Kidney (tissue), 13 donors: ENCODE measurements at regions not wholly inside any gene's neighbourhood (a gene's known extent, or its start where the extent isn't known, plus 50 kb on each side); places are given as distances from the start of the nearest gene placed in this dataset.

Experiments
- DNase-seq, 5 donors: peaks; one replicate each; pipeline ENCODE4 v3.0.0-alpha.2; 2013 to 2020
- FAIRE-seq: peaks from 2 replicates; lab custom pipeline; 2012; peaks lifted over from hg19 to GRCh38; lab: Jason Lieb, UNC
- H3K27ac ChIP-seq, 2 donors: one replicate each; pipeline ENCODE4 v1.7.0; 2013; ENCODE audit warnings: low read depth in 2 of 2, low read length in 2 of 2, inconsistent platforms in 1 of 2
- H3K27me3 ChIP-seq: one replicate; pipeline ENCODE4 v1.7.1; 2013; ENCODE audit warnings: low read length, inconsistent platforms; ENCODE audit not compliant: control insufficient read depth, insufficient read depth
- H3K36me3 ChIP-seq, 3 donors: one replicate each; pipeline versions ENCODE4 v1.7.0 to v1.7.1; 2013; ENCODE audit warnings: low read length in 3 of 3, control low read depth in 1 of 3, inconsistent platforms in 1 of 3; ENCODE audit not compliant: insufficient read depth in 3 of 3, control insufficient read depth in 2 of 3
- H3K4me1 ChIP-seq, 3 donors: one replicate each; pipeline versions ENCODE4 v1.7.0 to v1.7.1; 2013; ENCODE audit warnings: low read length in 3 of 3, inconsistent platforms in 1 of 3, low read depth in 1 of 3; ENCODE audit not compliant: control insufficient read depth in 2 of 3, insufficient read depth in 2 of 3
- H3K4me3 ChIP-seq, 3 donors: one replicate each; pipeline versions ENCODE4 v1.7.0 to v1.8.1; 2013; ENCODE audit warnings: low read length in 3 of 3, control low read depth in 1 of 3, inconsistent platforms in 1 of 3
- H3K9ac ChIP-seq, 3 donors: one replicate each; pipeline versions ENCODE4 v1.7.0 to v1.7.1; 2013; ENCODE audit warnings: low read length in 3 of 3, control low read depth in 1 of 3, inconsistent platforms in 1 of 3
- H3K9me3 ChIP-seq, 3 donors: one replicate each; pipeline versions ENCODE4 v1.7.0 to v1.7.1; 2013; ENCODE audit warnings: low read length in 3 of 3, control low read depth in 1 of 3, inconsistent platforms in 1 of 3; ENCODE audit not compliant: control insufficient read depth in 2 of 3, insufficient read depth in 1 of 3
- intact Hi-C: fragments of 100-400 bp; cut with DNase I; formaldehyde crosslinking; loops from one replicate; pipeline ENCODE4 v1.11.1; 2022
- TF ChIP-seq, protein P1 (sequence below): IDR thresholded peaks from 3 replicates; pipeline ENCODE4 v1.5.1; 2012; ENCODE audit warnings: mild to moderate bottlenecking, moderate library complexity, borderline replicate concordance; ENCODE audit not compliant: insufficient read depth; ENCODE audit errors: extremely low read depth
- donor health status: control.
- donor health status: control.
- donor health status: control.
- donor health status: control.
- donor health status: control.
- donor health status: DM: yes; HTN: yes; CAD: no.
- donor health status: Normal renal cell carcinoma (clear cell type).

DNA sequence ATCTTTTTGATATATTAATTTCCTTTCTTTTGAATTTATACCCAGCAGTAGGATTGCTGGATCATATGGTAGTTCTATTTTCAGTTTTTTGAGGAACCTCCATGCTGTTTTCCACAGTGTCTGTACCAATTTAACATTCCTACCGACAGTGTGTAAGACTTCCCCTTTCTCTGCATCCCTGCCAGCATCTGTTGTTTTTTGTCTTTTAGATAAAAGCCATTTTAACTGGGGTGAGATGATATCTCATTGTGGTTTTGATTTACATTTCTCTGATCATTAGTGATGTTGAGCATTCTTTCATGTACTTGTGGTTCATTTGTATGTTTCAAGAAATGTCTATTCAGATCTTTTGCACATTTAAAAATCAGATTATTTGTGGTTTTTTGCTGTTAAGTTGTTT lies 62.4 kb upstream of the STUM start:
- TF ChIP-seq, protein P1, sequence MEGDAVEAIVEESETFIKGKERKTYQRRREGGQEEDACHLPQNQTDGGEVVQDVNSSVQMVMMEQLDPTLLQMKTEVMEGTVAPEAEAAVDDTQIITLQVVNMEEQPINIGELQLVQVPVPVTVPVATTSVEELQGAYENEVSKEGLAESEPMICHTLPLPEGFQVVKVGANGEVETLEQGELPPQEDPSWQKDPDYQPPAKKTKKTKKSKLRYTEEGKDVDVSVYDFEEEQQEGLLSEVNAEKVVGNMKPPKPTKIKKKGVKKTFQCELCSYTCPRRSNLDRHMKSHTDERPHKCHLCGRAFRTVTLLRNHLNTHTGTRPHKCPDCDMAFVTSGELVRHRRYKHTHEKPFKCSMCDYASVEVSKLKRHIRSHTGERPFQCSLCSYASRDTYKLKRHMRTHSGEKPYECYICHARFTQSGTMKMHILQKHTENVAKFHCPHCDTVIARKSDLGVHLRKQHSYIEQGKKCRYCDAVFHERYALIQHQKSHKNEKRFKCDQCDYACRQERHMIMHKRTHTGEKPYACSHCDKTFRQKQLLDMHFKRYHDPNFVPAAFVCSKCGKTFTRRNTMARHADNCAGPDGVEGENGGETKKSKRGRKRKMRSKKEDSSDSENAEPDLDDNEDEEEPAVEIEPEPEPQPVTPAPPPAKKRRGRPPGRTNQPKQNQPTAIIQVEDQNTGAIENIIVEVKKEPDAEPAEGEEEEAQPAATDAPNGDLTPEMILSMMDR, result no peak
- no peaks in the 10 kb centered on the region for H3K4me1 ChIP-seq
- FAIRE-seq, result no peak

DNA sequence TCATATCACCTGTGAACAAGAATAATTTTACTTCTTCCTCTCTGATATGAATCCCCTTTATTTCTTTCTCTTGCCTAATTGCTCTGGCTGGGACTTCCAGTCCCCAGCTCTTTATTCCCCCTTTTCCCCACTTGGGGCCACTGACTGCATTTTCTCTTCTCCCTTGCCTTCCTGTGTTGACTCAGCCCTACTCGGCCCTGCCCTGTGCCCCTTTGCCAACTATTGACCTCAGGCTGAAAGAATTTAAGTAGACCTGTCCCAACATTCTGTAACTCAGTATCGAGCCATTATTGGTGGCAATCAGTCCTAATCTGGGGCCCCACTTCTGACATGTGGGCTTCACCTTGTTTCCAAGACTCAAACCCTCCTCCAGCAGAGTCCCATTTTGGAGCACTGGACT lies 60.6 kb upstream of the STUM start:
- Histone ChIP-seq H3K27ac (no peak overlapping the region), H3K27me3 (no peaks in the 10 kb centered on the region), H3K9ac (no peak overlapping the region), H3K4me1 (no peaks in the 10 kb centered on the region), H3K4me3 (no peak overlapping the region), H3K9me3 (no peaks in the 10 kb centered on the region), H3K36me3 (no peaks in the 10 kb centered on the region)
- TF ChIP-seq, protein P1, result no peak
- intact Hi-C loops, result no loop called here
- no peak for DNase-seq
- FAIRE-seq, result no peak

More for the DNA sequence above, 62.4 kb upstream of the STUM start:
- Histone ChIP-seq H3K4me3 (no peak overlapping the region), H3K9ac (no peak overlapping the region), H3K27me3 (no peaks in the 10 kb centered on the region), H3K27ac (no peak overlapping the region), H3K9me3 (no peaks in the 10 kb centered on the region), H3K36me3 (no peaks in the 10 kb centered on the region)
- DNase-seq, result no peak
- intact Hi-C loops, result no loop called here

DNA sequence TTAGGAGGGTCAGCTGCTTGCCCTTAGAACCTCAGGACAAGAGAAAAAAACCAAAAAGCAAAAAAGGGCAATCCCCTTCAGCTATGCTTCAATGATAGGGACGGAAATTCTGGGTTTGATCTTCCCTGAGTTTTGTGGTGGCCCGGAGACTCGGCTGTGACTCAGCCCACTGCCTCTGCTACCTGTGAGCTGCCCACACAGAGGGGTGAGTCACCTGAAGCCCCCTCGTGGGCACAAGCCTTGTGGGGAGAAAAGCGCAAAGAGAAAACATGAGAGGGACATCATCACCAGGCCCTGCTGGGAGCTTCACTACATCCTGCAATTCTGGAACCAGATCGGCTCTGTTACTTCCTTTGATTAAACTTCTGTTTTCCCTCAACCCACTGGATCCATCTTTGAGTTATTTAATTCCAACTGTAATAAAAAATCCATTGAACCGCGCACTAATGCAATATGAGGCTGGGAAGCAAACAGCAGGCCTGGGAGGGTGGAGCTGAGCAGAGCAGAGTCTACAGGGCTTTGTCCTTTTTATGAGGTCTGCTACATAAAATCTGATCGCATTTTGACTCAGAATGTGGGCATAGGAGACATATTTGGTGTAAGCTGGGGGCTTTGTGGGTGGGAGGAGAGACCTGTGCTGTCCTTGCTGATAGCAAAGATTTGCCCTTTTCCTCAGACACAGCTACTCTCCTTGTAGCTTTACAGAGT lies 58.7 kb upstream of the STUM start:
- no peak overlapping the region for H3K9ac ChIP-seq
- H3K27me3 ChIP-seq, result no peaks in the 10 kb centered on the region
- TF ChIP-seq, protein P1, result no peak
- intact Hi-C loops, result no loop called here
- DNase-seq (no peak), FAIRE-seq (no peak)
- no peak overlapping the region for H3K27ac ChIP-seq
- H3K4me3 ChIP-seq, result no peak overlapping the region
- H3K9me3 ChIP-seq, result no peaks in the 10 kb centered on the region
- no peaks in the 10 kb centered on the region for H3K36me3 ChIP-seq
- H3K4me1 ChIP-seq, result no peaks in the 10 kb centered on the region

DNA sequence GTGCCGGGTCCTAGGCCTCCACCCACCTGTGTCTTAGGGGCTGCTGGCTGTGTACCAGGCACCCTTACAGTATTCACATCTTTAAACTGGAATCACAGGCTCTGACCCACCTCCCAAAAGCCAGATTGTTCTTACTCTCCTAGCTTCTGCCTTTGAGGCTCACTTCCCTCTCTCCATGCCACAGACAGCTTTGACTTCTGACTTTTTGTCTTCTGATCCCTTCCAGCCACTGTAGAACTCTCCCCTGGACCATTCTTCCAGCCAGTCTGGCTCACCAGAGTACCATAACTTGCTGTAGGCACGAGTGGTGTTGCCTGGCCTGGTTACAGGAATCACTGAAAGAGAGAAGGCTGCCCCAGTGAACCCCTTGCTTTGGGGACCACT lies 58.1 kb upstream of the STUM start:
- TF ChIP-seq, protein P1, result no peak
- Histone ChIP-seq H3K27ac (no peak overlapping the region), H3K36me3 (no peaks in the 10 kb centered on the region), H3K4me1 (no peaks in the 10 kb centered on the region), H3K9ac (no peak overlapping the region), H3K27me3 (no peaks in the 10 kb centered on the region), H3K9me3 (no peaks in the 10 kb centered on the region), H3K4me3 (no peak overlapping the region)
- FAIRE-seq, result no peak
- intact Hi-C loops, result no loop called here
- no peak for DNase-seq
